H4 (cell line): ENCODE measurements at regions not wholly inside any gene's neighbourhood (a gene's known extent, or its start where the extent isn't known, plus 50 kb on each side); places are given as distances from the start of the nearest gene placed in this dataset.

Source experiments
- DNase-seq: peaks from one replicate; pipeline ENCODE4 v3.0.0-alpha.2; 2015; ENCODE audit warnings: low spot score

- no peak for DNase-seq
Observed at GRCh38 chr5:175107865-175108264, 336.1 kb downstream of the DRD1 start.

GRCh38 chr5:175107028-175107588, 336.9 kb downstream of the DRD1 start:
- DNase-seq = no peak

GRCh38 chr5:175104677-175105076, 339.3 kb downstream of the DRD1 start:
- no peak for DNase-seq

GRCh38 chr5:175103746-175104145, 340.2 kb downstream of the DRD1 start:
- no peak for DNase-seq

- no peak for DNase-seq
Observed at GRCh38 chr5:175102717-175103116, 341.3 kb downstream of the DRD1 start.

- DNase-seq = no peak
Observed at GRCh38 chr5:175098301-175098700, 345.7 kb downstream of the DRD1 start.

GRCh38 chr5:175096469-175097165, 347.4 kb downstream of the DRD1 start:
- no peak for DNase-seq

- DNase-seq = no peak
Observed at GRCh38 chr5:175094461-175094860, 349.5 kb downstream of the DRD1 start.

- no peak for DNase-seq
Observed at GRCh38 chr5:175092691-175093090, 351.3 kb downstream of the DRD1 start.

- no peak for DNase-seq
Observed at GRCh38 chr5:175088963-175089362, 355.0 kb downstream of the DRD1 start.

- DNase-seq = no peak
Observed at GRCh38 chr5:175082866-175083590, 358.6 kb downstream of the MSX2 start.

GRCh38 chr5:175082346-175082745, 358.0 kb downstream of the MSX2 start:
- no peak for DNase-seq

GRCh38 chr5:175079707-175080106, 355.3 kb downstream of the MSX2 start:
- DNase-seq = no peak

GRCh38 chr5:175070283-175070682, 345.9 kb downstream of the MSX2 start:
- no peak for DNase-seq

GRCh38 chr5:175060257-175060656, 335.9 kb downstream of the MSX2 start:
- no peak for DNase-seq

- DNase-seq = peak; percentile 70
Observed at GRCh38 chr5:175059687-175060211, 335.4 kb downstream of the MSX2 start.

GRCh38 chr5:175056831-175057230, 332.4 kb downstream of the MSX2 start:
- DNase-seq = no peak

- DNase-seq = no peak
Observed at GRCh38 chr5:175054243-175054642, 329.9 kb downstream of the MSX2 start.

GRCh38 chr5:175052351-175052750, 328.0 kb downstream of the MSX2 start:
- no peak for DNase-seq

GRCh38 chr5:175047048-175047447, 322.7 kb downstream of the MSX2 start:
- peak; percentile 29 for DNase-seq

- no peak for DNase-seq
Observed at GRCh38 chr5:175045820-175046219, 321.4 kb downstream of the MSX2 start.

GRCh38 chr5:175037820-175038219, 313.4 kb downstream of the MSX2 start:
- no peak for DNase-seq
